Progenitor cell of endocrine pancreas (in vitro differentiated cells): ENCODE measurements at regions not wholly inside any gene's neighbourhood (a gene's known extent, or its start where the extent isn't known, plus 50 kb on each side); places are given as distances from the start of the nearest gene placed in this dataset.

ENCODE experiments used
- DNase-seq: peaks from one replicate; pipeline ENCODE4 v3.0.0; 2021; ENCODE audit warnings: low spot score; ENCODE audit not compliant: unreplicated experiment
- H3K27ac Mint-ChIP-seq: 2 replicates; pipeline ENCODE4 v1.8.0; 2021; ENCODE audit warnings: mild to moderate bottlenecking, moderate library complexity, mixed read lengths
- H3K27me3 Mint-ChIP-seq: 2 replicates; pipeline ENCODE4 v1.8.0; 2021; ENCODE audit warnings: mixed read lengths
- H3K36me3 Mint-ChIP-seq: 2 replicates; pipeline ENCODE4 v1.8.0; 2022; ENCODE audit warnings: mixed read lengths; ENCODE audit not compliant: insufficient read depth
- H3K4me1 Mint-ChIP-seq: 2 replicates; pipeline ENCODE4 v1.8.0; 2021; ENCODE audit warnings: low read depth, mixed read lengths
- H3K4me3 Mint-ChIP-seq: 2 replicates; pipeline ENCODE4 v1.8.0; 2021; ENCODE audit warnings: low read depth, mild to moderate bottlenecking, moderate library complexity, mixed read lengths
- H3K9me3 Mint-ChIP-seq: 2 replicates; pipeline ENCODE4 v1.8.0; 2021; ENCODE audit warnings: low read depth, mixed read lengths
- CTCF ChIP-seq: fragments of 200-600 bp; sonication (generic); IDR thresholded peaks from one replicate; pipeline ENCODE4 v1.5.0; 2021; ENCODE audit warnings: antibody characterized with exemption, mild to moderate bottlenecking; ENCODE audit not compliant: unreplicated experiment

- no peak overlapping the region for H3K4me3 Mint-ChIP-seq
- DNase-seq: no peak
- peaks cover 60% of the 10 kb centered on the region for H3K27me3 Mint-ChIP-seq
Measured at GRCh38 chr11:134477486-134477885, 65.4 kb upstream of the B3GAT1 start.

GRCh38 chr11:134476435-134477021 lies 64.5 kb upstream of the B3GAT1 start:
- Mint-ChIP-seq H3K36me3 (no peaks in the 10 kb centered on the region), H3K27me3 (peaks cover 59% of the 10 kb centered on the region)

More at GRCh38 chr11:134477486-134477885, 65.4 kb upstream of the B3GAT1 start:
- H3K4me1 Mint-ChIP-seq: no peaks in the 10 kb centered on the region
- TF ChIP-seq CTCF: no peak
- H3K36me3 Mint-ChIP-seq: no peaks in the 10 kb centered on the region
- no peak overlapping the region for H3K27ac Mint-ChIP-seq
- no peaks in the 10 kb centered on the region for H3K9me3 Mint-ChIP-seq

GRCh38 chr11:134475951-134476350 lies 63.9 kb upstream of the B3GAT1 start:
- Mint-ChIP-seq H3K4me1 (no peaks in the 10 kb centered on the region), H3K27ac (no peak overlapping the region), H3K36me3 (no peaks in the 10 kb centered on the region), H3K4me3 (no peak overlapping the region), H3K27me3 (peaks cover 58% of the 10 kb centered on the region), H3K9me3 (no peaks in the 10 kb centered on the region)
- TF ChIP-seq CTCF: no peak
- DNase-seq: no peak

More at GRCh38 chr11:134476435-134477021, 64.5 kb upstream of the B3GAT1 start:
- Mint-ChIP-seq H3K4me1 (no peaks in the 10 kb centered on the region), H3K9me3 (no peaks in the 10 kb centered on the region), H3K27ac (no peak overlapping the region), H3K4me3 (no peak overlapping the region)
- no peak for TF ChIP-seq CTCF
- DNase-seq: peak; percentile 50

- Mint-ChIP-seq H3K36me3 (no peaks in the 10 kb centered on the region), H3K4me3 (no peak overlapping the region), H3K9me3 (no peaks in the 10 kb centered on the region), H3K4me1 (no peaks in the 10 kb centered on the region), H3K27ac (no peak overlapping the region), H3K27me3 (peaks cover 55% of the 10 kb centered on the region)
- TF ChIP-seq CTCF: no peak
- DNase-seq: no peak
Measured at GRCh38 chr11:134474942-134475341, 62.9 kb upstream of the B3GAT1 start.

GRCh38 chr11:134474070-134474860 lies 62.2 kb upstream of the B3GAT1 start:
- no peak overlapping the region for H3K27ac Mint-ChIP-seq
- no peak for TF ChIP-seq CTCF
- H3K36me3 Mint-ChIP-seq: no peaks in the 10 kb centered on the region
- H3K4me3 Mint-ChIP-seq: no peak overlapping the region
- H3K27me3 Mint-ChIP-seq: peaks cover 50% of the 10 kb centered on the region
- no peaks in the 10 kb centered on the region for H3K4me1 Mint-ChIP-seq
- no peak for DNase-seq
- no peaks in the 10 kb centered on the region for H3K9me3 Mint-ChIP-seq
